GM19023 (cell line): ENCODE measurements at regions not wholly inside any gene's neighbourhood (a gene's known extent, or its start where the extent isn't known, plus 50 kb on each side); places are given as distances from the start of the nearest gene placed in this dataset.

Experiments used
- ATAC-seq: cut with Tn5 transposase; IDR thresholded peaks from one replicate; pipeline ENCODE4 v1.9.1; 2021; ENCODE audit warnings: mild to moderate bottlenecking, moderate library complexity; ENCODE audit not compliant: unreplicated experiment

- ATAC-seq: no peak
Measured at GRCh38 chr10:43943818-43944360, 295.2 kb upstream of the ZNF32 start.

GRCh38 chr10:43943119-43943817, 294.6 kb upstream of the ZNF32 start:
- ATAC-seq: no peak

- no peak for ATAC-seq
Measured at GRCh38 chr10:43942096-43942850, 293.6 kb upstream of the ZNF32 start.

GRCh38 chr10:43940898-43941837, 292.5 kb upstream of the ZNF32 start:
- ATAC-seq: no peak

- no peak for ATAC-seq
Measured at GRCh38 chr10:43939939-43940820, 291.5 kb upstream of the ZNF32 start.

GRCh38 chr10:43939389-43939938, 290.8 kb upstream of the ZNF32 start:
- no peak for ATAC-seq

GRCh38 chr10:43938810-43939209, 290.1 kb upstream of the ZNF32 start:
- no peak for ATAC-seq

GRCh38 chr10:43931308-43931930, 282.7 kb upstream of the ZNF32 start:
- ATAC-seq: no peak

- ATAC-seq: no peak
Measured at GRCh38 chr10:43930777-43931176, 282.1 kb upstream of the ZNF32 start.

- no peak for ATAC-seq
Measured at GRCh38 chr10:43930243-43930642, 281.6 kb upstream of the ZNF32 start.

- no peak for ATAC-seq
Measured at GRCh38 chr10:43929122-43929521, 280.4 kb upstream of the ZNF32 start.

GRCh38 chr10:43928425-43928968, 279.8 kb upstream of the ZNF32 start:
- no peak for ATAC-seq

- no peak for ATAC-seq
Measured at GRCh38 chr10:43926875-43927406, 278.3 kb upstream of the ZNF32 start.

- no peak for ATAC-seq
Measured at GRCh38 chr10:43926371-43926770, 277.7 kb upstream of the ZNF32 start.

- ATAC-seq: no peak
Measured at GRCh38 chr10:43925793-43926192, 277.1 kb upstream of the ZNF32 start.

- no peak for ATAC-seq
Measured at GRCh38 chr10:43923328-43923727, 274.6 kb upstream of the ZNF32 start.

GRCh38 chr10:43922335-43923280, 273.9 kb upstream of the ZNF32 start:
- no peak for ATAC-seq

GRCh38 chr10:43921881-43922280, 273.2 kb upstream of the ZNF32 start:
- ATAC-seq: no peak
